Adrenal gland (tissue), 5 donors: ENCODE measurements at regions not wholly inside any gene's neighbourhood (a gene's known extent, or its start where the extent isn't known, plus 50 kb on each side); places are given as distances from the start of the nearest gene placed in this dataset.

Experiments
- POLR2A ChIP-seq, 2 donors: fragments of 450-650 bp; IDR thresholded peaks; one replicate each; pipeline ENCODE4 v1.6.1; 2017; ENCODE audit warnings: antibody characterized with exemption in 2 of 2, mild to moderate bottlenecking in 2 of 2, moderate library complexity in 1 of 2
- TF ChIP-seq, protein P1 (sequence below), 6 experiments: fragments of 450-650 bp in 4 of 6; fragments of 200-600 bp in 2 of 6; sonication (generic) in 1 of 6; IDR thresholded peaks; 1 replicate in 5 of 6; 2 replicates in 1 of 6; pipeline versions ENCODE4 v1.5.1 to v1.8.0; 2016 to 2021; ENCODE audit warnings: antibody characterized with exemption in 6 of 6, mild to moderate bottlenecking in 2 of 6, moderate library complexity in 1 of 6
- donor health status: DM: no; HTN: no; CAD: no.

DNA sequence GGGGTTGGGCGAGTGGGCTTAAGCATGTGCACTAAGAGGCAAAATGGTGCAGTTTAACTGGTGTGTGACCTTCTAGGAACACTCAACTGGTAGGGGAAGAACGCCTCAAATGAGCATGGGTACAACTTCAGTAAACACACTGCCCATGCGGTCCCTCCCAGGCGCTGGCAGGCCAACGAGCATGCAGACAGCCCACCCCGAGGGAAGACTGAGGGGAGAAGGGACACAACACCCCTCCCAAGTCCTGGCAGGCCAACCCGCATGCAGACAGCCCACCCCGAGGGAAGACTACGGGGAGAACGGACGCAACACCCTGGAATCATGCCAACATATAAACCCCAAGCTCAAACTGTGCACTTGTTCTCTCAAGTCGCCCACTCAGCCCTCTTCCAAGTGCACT lies 456.0 kb downstream of the FBXO15 start:
- TF ChIP-seq, protein P1, sequence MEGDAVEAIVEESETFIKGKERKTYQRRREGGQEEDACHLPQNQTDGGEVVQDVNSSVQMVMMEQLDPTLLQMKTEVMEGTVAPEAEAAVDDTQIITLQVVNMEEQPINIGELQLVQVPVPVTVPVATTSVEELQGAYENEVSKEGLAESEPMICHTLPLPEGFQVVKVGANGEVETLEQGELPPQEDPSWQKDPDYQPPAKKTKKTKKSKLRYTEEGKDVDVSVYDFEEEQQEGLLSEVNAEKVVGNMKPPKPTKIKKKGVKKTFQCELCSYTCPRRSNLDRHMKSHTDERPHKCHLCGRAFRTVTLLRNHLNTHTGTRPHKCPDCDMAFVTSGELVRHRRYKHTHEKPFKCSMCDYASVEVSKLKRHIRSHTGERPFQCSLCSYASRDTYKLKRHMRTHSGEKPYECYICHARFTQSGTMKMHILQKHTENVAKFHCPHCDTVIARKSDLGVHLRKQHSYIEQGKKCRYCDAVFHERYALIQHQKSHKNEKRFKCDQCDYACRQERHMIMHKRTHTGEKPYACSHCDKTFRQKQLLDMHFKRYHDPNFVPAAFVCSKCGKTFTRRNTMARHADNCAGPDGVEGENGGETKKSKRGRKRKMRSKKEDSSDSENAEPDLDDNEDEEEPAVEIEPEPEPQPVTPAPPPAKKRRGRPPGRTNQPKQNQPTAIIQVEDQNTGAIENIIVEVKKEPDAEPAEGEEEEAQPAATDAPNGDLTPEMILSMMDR (IDR thresholded peaks at IDR 0.05): no peak
- no peak for TF ChIP-seq POLR2A (IDR thresholded peaks at IDR 0.05)
